ENCODE measurements at regions not wholly inside any gene's neighbourhood (a gene's known extent, or its start where the extent isn't known, plus 50 kb on each side); places are given as distances from the start of the nearest gene placed in this dataset.

GRCh38 chr3:14301558-14301957 lies 100.8 kb upstream of the SLC6A6 start:
- H3K9me3 ChIP-seq (ENCODE audit: control insufficient read depth, low read length) = no peaks in the 10 kb centered on the region
- H3K4me1 ChIP-seq (ENCODE audit: control insufficient read depth, insufficient read depth, low read length, poor library complexity, severe bottlenecking) = no peaks in the 10 kb centered on the region
- WGBS, 2 experiments (ENCODE audit: insufficient coverage in 2 of 2) = 81 to 93% methylated on average over 14 of the region's 15 CpGs
- H3K36me3 ChIP-seq (ENCODE audit: control insufficient read depth, insufficient read depth, low read length) = no peaks in the 10 kb centered on the region
- H3K4me3 ChIP-seq (ENCODE audit: extremely low read depth, insufficient read depth, low read length, poor library complexity, severe bottlenecking) = no peak overlapping the region
- no peak overlapping the region for H3K27ac ChIP-seq (ENCODE audit: low read depth, low read length, severe bottlenecking)

- Histone ChIP-seq H3K36me3 (ENCODE audit: control insufficient read depth, insufficient read depth, low read length) (no peaks in the 10 kb centered on the region), H3K27ac (ENCODE audit: low read depth, low read length, severe bottlenecking) (no peak overlapping the region), H3K9me3 (ENCODE audit: control insufficient read depth, low read length) (no peaks in the 10 kb centered on the region), H3K4me1 (ENCODE audit: control insufficient read depth, insufficient read depth, low read length, poor library complexity, severe bottlenecking) (no peaks in the 10 kb centered on the region), H3K4me3 (ENCODE audit: extremely low read depth, insufficient read depth, low read length, poor library complexity, severe bottlenecking) (no peak overlapping the region)
- WGBS, 2 experiments (ENCODE audit: insufficient coverage in 2 of 2) = 90 to 96% methylated on average over 3 to 5 of the region's 7 CpGs
Measured at GRCh38 chr3:14303336-14304100, 98.9 kb upstream of the SLC6A6 start.

- no peak overlapping the region for H3K27ac ChIP-seq (ENCODE audit: low read depth, low read length, severe bottlenecking)
- WGBS, 2 experiments (ENCODE audit: insufficient coverage in 2 of 2) = 85 to 92% methylated on average over 7 to 9 of the region's 9 CpGs
- H3K4me3 ChIP-seq (ENCODE audit: extremely low read depth, insufficient read depth, low read length, poor library complexity, severe bottlenecking) = no peak overlapping the region
- H3K4me1 ChIP-seq (ENCODE audit: control insufficient read depth, insufficient read depth, low read length, poor library complexity, severe bottlenecking) = no peaks in the 10 kb centered on the region
- no peaks in the 10 kb centered on the region for H3K36me3 ChIP-seq (ENCODE audit: control insufficient read depth, insufficient read depth, low read length)
- no peaks in the 10 kb centered on the region for H3K9me3 ChIP-seq (ENCODE audit: control insufficient read depth, low read length)
Measured at GRCh38 chr3:14304101-14305045, 98.0 kb upstream of the SLC6A6 start.

DNA sequence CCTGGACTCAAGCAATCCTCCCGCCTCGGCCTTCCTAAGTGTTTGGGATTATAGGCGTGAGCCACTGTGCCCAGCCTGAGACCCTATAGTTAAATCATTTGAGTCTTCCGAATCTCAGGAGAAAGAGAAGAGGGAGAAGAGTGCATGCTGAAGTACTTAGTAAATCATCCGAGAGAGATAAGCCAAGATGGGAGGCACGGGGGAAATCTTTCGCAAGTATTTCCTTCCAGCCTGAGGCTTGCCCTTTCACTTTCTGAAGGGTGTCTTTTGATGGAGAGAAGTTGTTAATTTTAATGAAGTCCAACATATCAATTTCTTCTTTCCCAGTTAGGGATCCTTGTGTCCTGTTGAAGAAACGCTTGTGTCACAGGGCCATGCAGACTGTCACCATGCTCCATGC lies 97.1 kb upstream of the SLC6A6 start:
- H3K36me3 ChIP-seq (ENCODE audit: control insufficient read depth, insufficient read depth, low read length) = no peaks in the 10 kb centered on the region
- no peak overlapping the region for H3K27ac ChIP-seq (ENCODE audit: low read depth, low read length, severe bottlenecking)
- H3K4me1 ChIP-seq (ENCODE audit: control insufficient read depth, insufficient read depth, low read length, poor library complexity, severe bottlenecking) = no peaks in the 10 kb centered on the region
- H3K4me3 ChIP-seq (ENCODE audit: extremely low read depth, insufficient read depth, low read length, poor library complexity, severe bottlenecking) = no peak overlapping the region
- WGBS, 2 experiments (ENCODE audit: insufficient coverage in 2 of 2) = 90 to 94% methylated on average over 6 to 8 of the region's 8 CpGs
- H3K9me3 ChIP-seq (ENCODE audit: control insufficient read depth, low read length) = peaks cover 5% of the 10 kb centered on the region

DNA sequence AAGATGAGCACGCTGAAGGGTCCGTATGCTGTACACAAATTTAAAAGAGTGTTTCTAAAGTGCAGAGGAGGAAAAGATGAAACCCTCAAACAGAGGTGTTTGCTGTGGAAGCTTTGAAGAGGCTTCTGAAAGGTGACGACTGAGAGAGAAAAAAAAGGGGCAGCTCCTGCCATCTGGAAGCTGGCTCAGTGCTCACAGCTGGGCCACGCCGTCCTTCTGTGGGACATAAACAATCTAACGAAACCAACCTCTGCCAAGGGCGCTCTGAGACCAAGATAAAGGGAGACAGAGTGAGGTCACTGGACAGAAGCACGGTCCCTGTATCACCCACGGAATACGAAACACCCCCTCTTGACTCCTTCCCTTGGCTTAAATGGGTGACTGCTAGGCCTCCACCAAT lies 96.3 kb upstream of the SLC6A6 start:
- Histone ChIP-seq H3K4me1 (ENCODE audit: control insufficient read depth, insufficient read depth, low read length, poor library complexity, severe bottlenecking) (no peaks in the 10 kb centered on the region), H3K9me3 (ENCODE audit: control insufficient read depth, low read length) (peaks cover 5% of the 10 kb centered on the region), H3K36me3 (ENCODE audit: control insufficient read depth, insufficient read depth, low read length) (no peaks in the 10 kb centered on the region), H3K27ac (ENCODE audit: low read depth, low read length, severe bottlenecking) (no peak overlapping the region), H3K4me3 (ENCODE audit: extremely low read depth, insufficient read depth, low read length, poor library complexity, severe bottlenecking) (no peak overlapping the region)
- WGBS, 2 experiments (ENCODE audit: insufficient coverage in 2 of 2) = 90 to 100% methylated on average over 6 to 9 of the region's 10 CpGs

- Histone ChIP-seq H3K36me3 (ENCODE audit: control insufficient read depth, insufficient read depth, low read length) (no peaks in the 10 kb centered on the region), H3K27ac (ENCODE audit: low read depth, low read length, severe bottlenecking) (no peak overlapping the region), H3K4me3 (ENCODE audit: extremely low read depth, insufficient read depth, low read length, poor library complexity, severe bottlenecking) (no peak overlapping the region), H3K9me3 (ENCODE audit: control insufficient read depth, low read length) (peaks cover 5% of the 10 kb centered on the region), H3K4me1 (ENCODE audit: control insufficient read depth, insufficient read depth, low read length, poor library complexity, severe bottlenecking) (no peaks in the 10 kb centered on the region)
- WGBS, 2 experiments (ENCODE audit: insufficient coverage in 2 of 2) = 94 to 95% methylated on average over 17 to 18 of the region's 18 CpGs
Measured at GRCh38 chr3:14307656-14308302, 94.6 kb upstream of the SLC6A6 start.

GRCh38 chr3:14311729-14312128 lies 90.7 kb upstream of the SLC6A6 start:
- Histone ChIP-seq H3K4me3 (ENCODE audit: extremely low read depth, insufficient read depth, low read length, poor library complexity, severe bottlenecking) (no peak overlapping the region), H3K27ac (ENCODE audit: low read depth, low read length, severe bottlenecking) (no peak overlapping the region), H3K36me3 (ENCODE audit: control insufficient read depth, insufficient read depth, low read length) (no peaks in the 10 kb centered on the region), H3K9me3 (ENCODE audit: control insufficient read depth, low read length) (peaks cover 5% of the 10 kb centered on the region), H3K4me1 (ENCODE audit: control insufficient read depth, insufficient read depth, low read length, poor library complexity, severe bottlenecking) (no peaks in the 10 kb centered on the region)

DNA sequence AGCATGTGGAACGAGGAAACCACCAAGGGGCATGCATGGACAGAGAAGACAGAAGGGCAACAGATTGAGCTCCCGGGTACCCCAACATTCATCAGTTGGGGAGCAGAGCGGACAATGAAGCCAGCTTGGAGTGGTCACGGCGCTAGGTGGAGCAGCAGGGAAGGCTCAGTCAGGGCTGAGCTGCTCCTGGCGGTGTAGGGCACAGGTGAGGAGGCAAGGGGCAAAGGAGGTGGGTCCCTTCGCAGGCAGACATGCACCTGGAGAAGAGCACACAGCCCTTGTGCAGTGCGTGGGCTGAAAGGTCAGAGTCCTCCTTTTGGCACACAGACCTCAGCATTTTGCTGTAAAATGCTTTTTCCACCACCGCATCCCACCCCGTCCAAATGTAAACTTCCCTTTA lies 90.0 kb upstream of the SLC6A6 start:
- 90 to 94% methylated on average over 8 of the region's 10 CpGs for WGBS, 2 experiments (ENCODE audit: insufficient coverage in 2 of 2)
- Histone ChIP-seq H3K36me3 (ENCODE audit: control insufficient read depth, insufficient read depth, low read length) (no peaks in the 10 kb centered on the region), H3K4me3 (ENCODE audit: extremely low read depth, insufficient read depth, low read length, poor library complexity, severe bottlenecking) (no peak overlapping the region), H3K9me3 (ENCODE audit: control insufficient read depth, low read length) (peaks cover 5% of the 10 kb centered on the region), H3K27ac (ENCODE audit: low read depth, low read length, severe bottlenecking) (no peak overlapping the region), H3K4me1 (ENCODE audit: control insufficient read depth, insufficient read depth, low read length, poor library complexity, severe bottlenecking) (no peaks in the 10 kb centered on the region)

- no peaks in the 10 kb centered on the region for H3K36me3 ChIP-seq (ENCODE audit: control insufficient read depth, insufficient read depth, low read length)
- no peak overlapping the region for H3K4me3 ChIP-seq (ENCODE audit: extremely low read depth, insufficient read depth, low read length, poor library complexity, severe bottlenecking)
- peak overlapping the region; percentile 5 for H3K27ac ChIP-seq (ENCODE audit: low read depth, low read length, severe bottlenecking)
- 83 to 84% methylated on average over 6 of the region's 6 CpGs for WGBS, 2 experiments (ENCODE audit: insufficient coverage in 2 of 2)
- H3K9me3 ChIP-seq (ENCODE audit: control insufficient read depth, low read length) = no peaks in the 10 kb centered on the region
- no peaks in the 10 kb centered on the region for H3K4me1 ChIP-seq (ENCODE audit: control insufficient read depth, insufficient read depth, low read length, poor library complexity, severe bottlenecking)
Measured at GRCh38 chr3:14317057-14317553, 85.3 kb upstream of the SLC6A6 start.

DNA sequence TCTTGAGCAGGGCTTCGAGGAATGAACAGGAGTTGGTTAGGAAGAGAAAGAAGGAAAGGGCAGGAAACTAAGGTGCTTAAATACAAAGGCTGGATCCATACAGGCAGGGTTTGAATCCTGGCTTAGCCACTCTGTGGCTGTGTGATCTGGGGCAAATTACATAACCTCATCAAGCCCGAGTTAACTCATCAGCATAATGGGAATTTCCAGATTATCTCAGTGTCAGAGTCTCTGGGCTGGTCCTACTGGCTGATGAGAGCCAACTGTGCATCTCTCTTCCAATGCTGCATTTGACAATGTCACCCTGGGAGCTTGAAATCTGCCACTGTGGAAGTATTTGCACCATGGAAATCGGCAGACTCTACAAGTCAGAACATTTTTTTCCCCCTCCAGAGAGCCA lies 83.8 kb upstream of the SLC6A6 start:
- 88 to 100% methylated on average over 2 of the region's 3 CpGs for WGBS, 2 experiments (ENCODE audit: insufficient coverage in 2 of 2)
- H3K4me3 ChIP-seq (ENCODE audit: extremely low read depth, insufficient read depth, low read length, poor library complexity, severe bottlenecking) = no peak overlapping the region
- H3K27ac ChIP-seq (ENCODE audit: low read depth, low read length, severe bottlenecking) = no peak overlapping the region
- H3K36me3 ChIP-seq (ENCODE audit: control insufficient read depth, insufficient read depth, low read length) = no peaks in the 10 kb centered on the region
- H3K4me1 ChIP-seq (ENCODE audit: control insufficient read depth, insufficient read depth, low read length, poor library complexity, severe bottlenecking) = peaks cover 11% of the 10 kb centered on the region
- no peaks in the 10 kb centered on the region for H3K9me3 ChIP-seq (ENCODE audit: control insufficient read depth, low read length)

Measured in mesodermal cell (in vitro differentiated cells).